ENCODE measurements at regions not wholly inside any gene's neighbourhood (a gene's known extent, or its start where the extent isn't known, plus 50 kb on each side); places are given as distances from the start of the nearest gene placed in this dataset.

DNA sequence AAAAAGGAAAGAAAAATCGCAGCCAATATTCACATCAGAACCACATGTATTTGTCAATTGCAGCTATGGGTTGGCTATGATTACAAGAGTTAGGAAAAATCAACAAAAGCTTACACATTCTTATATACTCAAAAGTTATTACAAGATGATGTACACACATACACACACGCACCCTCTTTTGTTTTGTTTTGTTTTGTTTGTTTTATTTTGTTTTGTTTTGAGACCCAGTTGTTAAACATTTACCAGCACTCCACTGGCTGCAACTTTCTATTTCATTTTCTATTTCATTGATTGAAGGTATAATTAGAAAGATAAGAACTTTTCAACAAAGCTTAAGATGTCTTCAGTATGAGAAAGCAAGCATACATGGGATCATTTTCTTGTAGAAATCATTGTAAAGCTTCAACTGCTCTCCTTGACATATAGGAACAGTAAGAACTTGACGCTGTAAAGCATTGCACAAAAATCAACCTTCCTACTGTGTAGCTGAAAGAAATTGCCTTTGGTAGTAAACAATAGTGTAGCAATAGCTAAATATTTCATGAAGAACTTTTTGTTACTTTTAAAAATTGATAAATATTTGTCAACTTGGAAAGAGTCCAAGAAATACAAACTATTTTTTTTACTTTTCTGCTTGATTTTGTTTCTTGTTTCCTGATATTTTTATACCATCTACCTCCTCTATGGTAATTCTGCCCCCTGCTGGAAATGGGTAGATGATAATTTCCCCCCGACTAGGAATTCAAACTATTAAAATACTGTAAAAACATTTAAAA is 205.9 kb downstream of the MBL2 start:
- Histone ChIP-seq H3K4me3 (no peak overlapping the region), H3K36me3 (no peaks in the 10 kb centered on the region), H3K27ac (no peak overlapping the region), H3K9me3 (no peaks in the 10 kb centered on the region), H3K4me1 (no peaks in the 10 kb centered on the region), H3K27me3 (replicated peaks in 1 of 7) (no peaks in the 10 kb centered on the region)
- no peak for DNase-seq
- intact Hi-C loops (cut with DNase I; ENCODE audit: low total_unique reads): no loop called here
- WGBS, 5 donors: 60 to 72% (median 64%) methylated on average over 4 of the region's 4 CpGs
- TF ChIP-seq, protein P1, sequence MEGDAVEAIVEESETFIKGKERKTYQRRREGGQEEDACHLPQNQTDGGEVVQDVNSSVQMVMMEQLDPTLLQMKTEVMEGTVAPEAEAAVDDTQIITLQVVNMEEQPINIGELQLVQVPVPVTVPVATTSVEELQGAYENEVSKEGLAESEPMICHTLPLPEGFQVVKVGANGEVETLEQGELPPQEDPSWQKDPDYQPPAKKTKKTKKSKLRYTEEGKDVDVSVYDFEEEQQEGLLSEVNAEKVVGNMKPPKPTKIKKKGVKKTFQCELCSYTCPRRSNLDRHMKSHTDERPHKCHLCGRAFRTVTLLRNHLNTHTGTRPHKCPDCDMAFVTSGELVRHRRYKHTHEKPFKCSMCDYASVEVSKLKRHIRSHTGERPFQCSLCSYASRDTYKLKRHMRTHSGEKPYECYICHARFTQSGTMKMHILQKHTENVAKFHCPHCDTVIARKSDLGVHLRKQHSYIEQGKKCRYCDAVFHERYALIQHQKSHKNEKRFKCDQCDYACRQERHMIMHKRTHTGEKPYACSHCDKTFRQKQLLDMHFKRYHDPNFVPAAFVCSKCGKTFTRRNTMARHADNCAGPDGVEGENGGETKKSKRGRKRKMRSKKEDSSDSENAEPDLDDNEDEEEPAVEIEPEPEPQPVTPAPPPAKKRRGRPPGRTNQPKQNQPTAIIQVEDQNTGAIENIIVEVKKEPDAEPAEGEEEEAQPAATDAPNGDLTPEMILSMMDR (IDR thresholded peaks at IDR 0.05 in 8 of 11, conservative IDR thresholded peaks at IDR 0.05 in 3 of 11): peak in 6 of 11 experiments; percentile 15 to 38 (median 36)
- TF ChIP-seq POLR2A (IDR thresholded peaks at IDR 0.05): no peak

DNA sequence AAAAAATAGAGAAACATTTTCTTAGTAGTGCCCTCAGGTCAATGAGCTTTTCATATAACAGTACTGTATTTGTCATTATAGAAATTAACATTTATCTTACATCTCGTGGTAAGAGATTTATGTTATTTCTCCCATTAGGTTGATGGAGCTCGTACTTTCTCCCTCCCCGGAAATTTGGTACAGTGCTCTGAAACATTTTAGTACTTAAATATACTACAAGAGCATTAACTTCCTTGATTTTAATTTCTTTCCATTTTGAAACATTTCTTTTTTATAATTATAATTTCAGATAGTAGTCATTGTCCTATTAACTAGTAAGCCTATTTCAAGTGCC is 205.4 kb downstream of the MBL2 start:
- H3K36me3 ChIP-seq: no peaks in the 10 kb centered on the region
- no peaks in the 10 kb centered on the region for H3K9me3 ChIP-seq
- H3K4me3 ChIP-seq: no peak overlapping the region
- no peaks in the 10 kb centered on the region for H3K27me3 ChIP-seq (replicated peaks in 1 of 7)
- no peak overlapping the region for H3K27ac ChIP-seq
- no peaks in the 10 kb centered on the region for H3K4me1 ChIP-seq
- intact Hi-C loops (cut with DNase I; ENCODE audit: low total_unique reads): no loop called here
- WGBS, 5 donors: 76 to 85% (median 81%) methylated on average over 3 of the region's 3 CpGs
- TF ChIP-seq POLR2AphosphoS5 (IDR thresholded peaks at IDR 0.05): no peak
- TF ChIP-seq, protein P1 (IDR thresholded peaks at IDR 0.05 in 8 of 11, conservative IDR thresholded peaks at IDR 0.05 in 3 of 11): no peak
- no peak for TF ChIP-seq POLR2A (IDR thresholded peaks at IDR 0.05)
- no peak for DNase-seq

DNA sequence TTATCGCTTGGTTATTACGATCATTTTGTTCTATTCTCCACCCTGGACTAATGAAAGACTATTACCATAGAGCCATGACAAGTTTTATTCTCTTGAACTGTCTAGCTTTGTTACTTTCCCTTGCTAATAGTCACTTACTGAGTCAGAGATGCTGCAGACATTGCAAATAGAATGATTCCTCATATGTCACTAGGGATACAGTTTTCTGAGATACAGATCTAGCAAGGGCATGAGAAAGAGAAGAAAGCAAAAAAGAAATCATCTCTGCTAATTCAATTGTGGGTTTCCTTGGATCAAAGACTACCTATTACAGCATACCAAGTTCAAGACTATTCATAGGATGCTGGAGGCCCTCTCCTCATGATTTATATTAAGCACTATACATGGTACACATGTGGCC is 204.3 kb downstream of the MBL2 start:
- TF ChIP-seq POLR2AphosphoS5 (IDR thresholded peaks at IDR 0.05): no peak
- no peak for TF ChIP-seq POLR2A (IDR thresholded peaks at IDR 0.05)
- TF ChIP-seq, protein P1 (IDR thresholded peaks at IDR 0.05 in 8 of 11, conservative IDR thresholded peaks at IDR 0.05 in 3 of 11): no peak
- no peaks in the 10 kb centered on the region for H3K36me3 ChIP-seq
- DNase-seq: no peak
- H3K27ac ChIP-seq: no peak overlapping the region
- WGBS, 5 donors: 86 to 98% (median 95%) methylated on average over 2 of the region's 2 CpGs
- H3K4me3 ChIP-seq: no peak overlapping the region
- no peaks in the 10 kb centered on the region for H3K4me1 ChIP-seq
- intact Hi-C loops (cut with DNase I; ENCODE audit: low total_unique reads): no loop called here
- H3K9me3 ChIP-seq: no peaks in the 10 kb centered on the region
- H3K27me3 ChIP-seq (replicated peaks in 1 of 7): no peaks in the 10 kb centered on the region

DNA sequence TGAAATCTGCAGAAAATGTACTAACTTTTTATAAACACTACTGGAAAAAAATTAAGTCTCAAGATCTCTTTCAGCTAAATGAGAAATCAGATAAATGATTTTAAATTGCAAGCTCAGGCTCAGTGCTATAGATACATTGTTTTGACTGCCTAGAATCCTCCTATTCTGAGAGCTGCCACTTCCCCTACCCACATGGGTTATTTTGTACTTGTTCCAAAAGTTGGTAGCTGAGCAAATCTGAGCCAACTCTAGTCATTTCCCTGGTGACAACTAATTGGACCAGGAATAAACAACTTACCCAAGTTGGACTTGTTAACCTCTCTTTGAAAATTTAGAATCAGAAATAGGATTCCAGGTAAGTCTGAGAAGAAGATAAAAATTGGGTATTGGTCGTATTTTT is 202.1 kb downstream of the MBL2 start:
- Histone ChIP-seq H3K27ac (no peak overlapping the region), H3K4me1 (no peaks in the 10 kb centered on the region), H3K27me3 (replicated peaks in 1 of 7) (no peaks in the 10 kb centered on the region), H3K36me3 (no peaks in the 10 kb centered on the region), H3K9me3 (no peaks in the 10 kb centered on the region), H3K4me3 (no peak overlapping the region)
- no peak for TF ChIP-seq POLR2A (IDR thresholded peaks at IDR 0.05)
- intact Hi-C loops (cut with DNase I; ENCODE audit: low total_unique reads): no loop called here
- 76 to 82% (median 78%) methylated on average over 1 of the region's 1 CpG for WGBS, 5 donors
- no peak for DNase-seq

DNA sequence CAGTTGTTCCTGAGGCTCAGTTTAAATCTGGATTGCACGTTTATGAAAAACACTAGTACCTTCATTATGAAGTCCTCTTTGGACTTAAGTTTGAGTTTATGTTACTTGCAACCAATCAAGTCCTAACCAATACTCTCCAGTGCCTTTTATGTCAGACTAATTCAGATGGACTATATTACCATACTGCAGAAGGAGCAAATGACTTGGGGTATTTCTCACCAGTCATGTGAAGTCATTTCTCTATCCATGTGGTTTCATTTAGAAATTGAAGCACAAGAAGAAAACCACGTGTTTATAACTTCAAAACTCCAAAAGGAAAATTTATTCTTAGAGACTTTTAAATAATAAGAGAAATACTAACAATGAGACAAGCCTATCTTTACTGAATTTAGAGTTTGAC is 201.6 kb downstream of the MBL2 start:
- 62 to 74% (median 65%) methylated on average over 2 of the region's 2 CpGs for WGBS, 5 donors
- H3K9me3 ChIP-seq: no peaks in the 10 kb centered on the region
- intact Hi-C loops (cut with DNase I; ENCODE audit: low total_unique reads): no loop called here

More for the DNA sequence above, 201.6 kb downstream of the MBL2 start:
- no peaks in the 10 kb centered on the region for H3K4me1 ChIP-seq
- no peak overlapping the region for H3K4me3 ChIP-seq
- no peak for DNase-seq
- TF ChIP-seq, protein P1 (IDR thresholded peaks at IDR 0.05 in 8 of 11, conservative IDR thresholded peaks at IDR 0.05 in 3 of 11): no peak
- TF ChIP-seq POLR2AphosphoS5 (IDR thresholded peaks at IDR 0.05): no peak
- TF ChIP-seq POLR2A (IDR thresholded peaks at IDR 0.05): no peak
- no peaks in the 10 kb centered on the region for H3K36me3 ChIP-seq
- H3K27ac ChIP-seq: no peak overlapping the region
- H3K27me3 ChIP-seq (replicated peaks in 1 of 7): no peaks in the 10 kb centered on the region
